PC-9 (cell line): ENCODE measurements at regions not wholly inside any gene's neighbourhood (a gene's known extent, or its start where the extent isn't known, plus 50 kb on each side); places are given as distances from the start of the nearest gene placed in this dataset.

Experiments used
- BruUV-seq: library from RNA; stranded (reverse); fragments of 400-500 nt; replicated peaks from 2 replicates; lab custom pipeline; 2021; lab: Mats Ljungman, UMichigan
- CTCF ChIA-PET: fragments of 300-600 bp; sonication (Branson Sonifier 250); formaldehyde crosslinking; loops from one replicate; lab custom pipeline; 2022; ENCODE audit warnings: antibody characterized with exemption; lab: Charles Lee
- POLR2A ChIA-PET: fragments of 300-600 bp; sonication (Branson Sonifier 250); formaldehyde crosslinking; loops from one replicate; lab custom pipeline; 2022; ENCODE audit warnings: antibody characterized with exemption; ENCODE audit not compliant: unreplicated experiment; lab: Charles Lee
- DNase-seq, 2 experiments: peaks; one replicate each; pipeline versions ENCODE4 v3.0.0 to v3.0.0-alpha.2; 2015 to 2022; ENCODE audit warnings: mixed read lengths in 1 of 2
- H2AFZ ChIP-seq: fragments of 200-600 bp; sonication (generic); 2 replicates; pipeline ENCODE4 v1.8.1; 2017; ENCODE audit warnings: antibody characterized with exemption
- H3F3A ChIP-seq: fragments of 200-600 bp; sonication (generic); 2 replicates; pipeline ENCODE4 v1.8.1; 2017; ENCODE audit warnings: antibody characterized with exemption, mild to moderate bottlenecking, low read depth; ENCODE audit not compliant: insufficient read depth
- H3K27ac ChIP-seq: fragments of 200-600 bp; sonication (generic); 2 replicates; pipeline ENCODE4 v1.6.1; 2016; ENCODE audit warnings: mixed run types
- H3K27me3 ChIP-seq: fragments of 200-600 bp; sonication (generic); 2 replicates; pipeline ENCODE4 v1.6.1; 2016; ENCODE audit warnings: low read depth, mixed run types; ENCODE audit not compliant: insufficient read depth
- H3K36me3 ChIP-seq: fragments of 200-600 bp; sonication (generic); 2 replicates; pipeline ENCODE4 v1.6.1; 2016; ENCODE audit warnings: low read depth, mixed run types
- H3K4me1 ChIP-seq: fragments of 200-600 bp; sonication (generic); replicated peaks from 2 replicates; pipeline ENCODE4 v1.6.1; 2016; ENCODE audit warnings: mixed run types; ENCODE audit not compliant: insufficient read depth
- H3K4me2 ChIP-seq: fragments of 200-600 bp; sonication (generic); 2 replicates; pipeline ENCODE4 v1.6.1; 2017; ENCODE audit warnings: mixed run types
- H3K4me3 ChIP-seq: fragments of 200-600 bp; sonication (generic); 2 replicates; pipeline ENCODE4 v1.6.1; 2016; ENCODE audit warnings: mixed run types
- H3K79me2 ChIP-seq: fragments of 200-600 bp; sonication (generic); 2 replicates; pipeline ENCODE4 v1.6.1; 2017; ENCODE audit warnings: low read depth, mixed run types
- H3K9me2 ChIP-seq: fragments of 200-600 bp; sonication (generic); 2 replicates; pipeline ENCODE4 v1.8.1; 2017; ENCODE audit warnings: mild to moderate bottlenecking; ENCODE audit not compliant: insufficient read depth
- H3K9me3 ChIP-seq: fragments of 200-600 bp; sonication (generic); 2 replicates; pipeline ENCODE4 v1.8.1; 2016; ENCODE audit warnings: low read depth; ENCODE audit not compliant: insufficient read depth
- H4K20me1 ChIP-seq: fragments of 200-600 bp; sonication (generic); 2 replicates; pipeline ENCODE4 v1.8.1; 2017; ENCODE audit not compliant: insufficient read depth
- EZH2 ChIP-seq: fragments of 200-600 bp; sonication (generic); IDR thresholded peaks from 2 replicates; pipeline ENCODE4 v1.8.0; 2017; ENCODE audit warnings: antibody characterized with exemption, low read depth
- intact Hi-C: fragments of 100-400 bp; cut with micrococcal nuclease; formaldehyde crosslinking; loops from one replicate; pipeline ENCODE4 v1.10.0; 2022; ENCODE audit not compliant: unreplicated experiment
- TF ChIP-seq, protein P1 (sequence below): fragments of 200-600 bp; sonication (generic); conservative IDR thresholded peaks from 2 replicates; pipeline ENCODE4 v1.6.1; 2017; ENCODE audit warnings: mixed run types, antibody characterized with exemption, mild to moderate bottlenecking, moderate library complexity

DNA sequence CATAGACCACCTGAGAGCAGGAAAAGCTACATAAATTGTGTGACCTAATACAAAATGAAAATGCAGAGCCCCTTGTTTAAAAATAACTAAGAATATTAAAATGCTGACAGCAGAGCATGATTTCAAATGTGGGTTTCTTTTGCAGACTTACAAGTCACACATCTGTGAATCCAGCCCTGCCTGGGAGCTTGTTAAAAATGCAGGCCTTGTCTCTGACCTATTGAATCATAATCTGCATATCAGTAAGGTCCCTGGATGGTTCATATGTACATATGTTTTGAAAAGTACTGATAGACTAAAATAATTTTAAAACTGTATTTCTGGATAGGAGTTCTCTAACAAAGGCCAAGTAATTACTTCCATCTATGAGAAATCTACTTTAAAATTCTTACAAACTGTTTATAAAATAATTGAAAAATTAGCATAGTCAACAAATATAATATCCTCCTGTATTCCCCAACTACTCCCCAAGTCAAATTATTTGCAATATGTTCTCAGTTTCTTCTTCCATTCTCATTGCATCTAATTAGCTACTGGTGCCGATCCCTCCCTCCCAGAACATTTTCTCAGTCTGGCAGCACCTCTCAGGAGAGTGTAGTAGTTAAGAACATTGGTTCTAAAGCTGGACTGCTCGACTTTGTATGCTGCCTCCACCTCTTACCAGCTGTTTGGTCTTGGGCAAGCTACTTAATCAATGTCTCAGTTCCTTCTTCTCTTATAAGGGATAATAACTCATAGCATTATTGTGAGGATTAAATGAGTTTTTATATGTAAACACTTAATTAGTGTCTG lies 1040.4 kb upstream of the CDH2 start:
- Histone ChIP-seq H3F3A (no peaks in the 10 kb centered on the region), H3K4me1 (no peaks in the 10 kb centered on the region), H3K27ac (no peak overlapping the region), H2AFZ (no peak overlapping the region), H4K20me1 (no peaks in the 10 kb centered on the region), H3K9me2 (no peaks in the 10 kb centered on the region), H3K36me3 (no peaks in the 10 kb centered on the region), H3K79me2 (no peaks in the 10 kb centered on the region), H3K27me3 (no peaks in the 10 kb centered on the region), H3K9me3 (no peaks in the 10 kb centered on the region), H3K4me2 (no peak overlapping the region), H3K4me3 (no peak overlapping the region)
- DNase-seq: no peak
- no TSS peak for BruUV-seq
- POLR2A ChIA-PET: no interaction called here
- intact Hi-C loops: no loop called here
- CTCF ChIA-PET: no interaction called here
- TF ChIP-seq, protein P1, sequence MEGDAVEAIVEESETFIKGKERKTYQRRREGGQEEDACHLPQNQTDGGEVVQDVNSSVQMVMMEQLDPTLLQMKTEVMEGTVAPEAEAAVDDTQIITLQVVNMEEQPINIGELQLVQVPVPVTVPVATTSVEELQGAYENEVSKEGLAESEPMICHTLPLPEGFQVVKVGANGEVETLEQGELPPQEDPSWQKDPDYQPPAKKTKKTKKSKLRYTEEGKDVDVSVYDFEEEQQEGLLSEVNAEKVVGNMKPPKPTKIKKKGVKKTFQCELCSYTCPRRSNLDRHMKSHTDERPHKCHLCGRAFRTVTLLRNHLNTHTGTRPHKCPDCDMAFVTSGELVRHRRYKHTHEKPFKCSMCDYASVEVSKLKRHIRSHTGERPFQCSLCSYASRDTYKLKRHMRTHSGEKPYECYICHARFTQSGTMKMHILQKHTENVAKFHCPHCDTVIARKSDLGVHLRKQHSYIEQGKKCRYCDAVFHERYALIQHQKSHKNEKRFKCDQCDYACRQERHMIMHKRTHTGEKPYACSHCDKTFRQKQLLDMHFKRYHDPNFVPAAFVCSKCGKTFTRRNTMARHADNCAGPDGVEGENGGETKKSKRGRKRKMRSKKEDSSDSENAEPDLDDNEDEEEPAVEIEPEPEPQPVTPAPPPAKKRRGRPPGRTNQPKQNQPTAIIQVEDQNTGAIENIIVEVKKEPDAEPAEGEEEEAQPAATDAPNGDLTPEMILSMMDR: no peak
- TF ChIP-seq EZH2: no peak

- DNase-seq: no peak
- Histone ChIP-seq H3K79me2 (no peaks in the 10 kb centered on the region), H3K9me3 (no peaks in the 10 kb centered on the region), H3K27ac (no peak overlapping the region), H4K20me1 (no peaks in the 10 kb centered on the region), H3F3A (no peaks in the 10 kb centered on the region), H3K36me3 (no peaks in the 10 kb centered on the region), H3K4me2 (no peak overlapping the region), H3K27me3 (no peaks in the 10 kb centered on the region), H2AFZ (no peak overlapping the region), H3K9me2 (no peaks in the 10 kb centered on the region), H3K4me3 (no peak overlapping the region), H3K4me1 (no peaks in the 10 kb centered on the region)
- no TSS peak for BruUV-seq
- CTCF ChIA-PET: no interaction called here
- intact Hi-C loops: no loop called here
- POLR2A ChIA-PET: no interaction called here
- no peak for TF ChIP-seq EZH2
- TF ChIP-seq, protein P1: no peak
Measured at GRCh38 chr18:29198834-29199233, 1021.9 kb upstream of the CDH2 start.

- BruUV-seq: no TSS peak
- no peak for DNase-seq
- Histone ChIP-seq H3K27ac (no peak overlapping the region), H3K4me1 (no peaks in the 10 kb centered on the region), H3F3A (no peaks in the 10 kb centered on the region), H3K9me2 (no peaks in the 10 kb centered on the region), H3K4me2 (no peak overlapping the region), H3K4me3 (no peak overlapping the region), H4K20me1 (no peaks in the 10 kb centered on the region), H3K9me3 (no peaks in the 10 kb centered on the region), H2AFZ (no peak overlapping the region), H3K27me3 (no peaks in the 10 kb centered on the region), H3K36me3 (no peaks in the 10 kb centered on the region), H3K79me2 (no peaks in the 10 kb centered on the region)
- intact Hi-C loops: no loop called here
- CTCF ChIA-PET: no interaction called here
- TF ChIP-seq, protein P1: no peak
- no peak for TF ChIP-seq EZH2
- POLR2A ChIA-PET: no interaction called here
Measured at GRCh38 chr18:29196307-29196706, 1019.4 kb upstream of the CDH2 start.
